PC-3 (cell line): ENCODE measurements at regions not wholly inside any gene's neighbourhood (a gene's known extent, or its start where the extent isn't known, plus 50 kb on each side); places are given as distances from the start of the nearest gene placed in this dataset.

ENCODE experiments used
- ATAC-seq: fragments of 200-7000 bp; cut with Tn5 transposase; 2 replicates; pipeline ENCODE4 v1.9.1; 2020; ENCODE audit warnings: mild to moderate bottlenecking, moderate library complexity
- BruUV-seq: library from RNA; stranded (reverse); fragments of 400-500 nt; replicated peaks from 2 replicates; lab custom pipeline; 2021; lab: Mats Ljungman, UMichigan
- CTCF ChIA-PET: fragments of 300-600 bp; sonication (Branson Sonifier 250); formaldehyde crosslinking; loops from one replicate; lab custom pipeline; 2022; ENCODE audit warnings: antibody characterized with exemption; lab: Charles Lee
- POLR2A ChIA-PET: fragments of 300-600 bp; sonication (Branson Sonifier 250); formaldehyde crosslinking; loops from one replicate; lab custom pipeline; 2022; ENCODE audit warnings: antibody characterized with exemption; ENCODE audit not compliant: unreplicated experiment; lab: Charles Lee
- DNase-seq: peaks from one replicate; pipeline ENCODE4 v3.0.0-alpha.2; 2015
- H2AFZ ChIP-seq: fragments of 300-600 bp; sonication (generic); 2 replicates; pipeline ENCODE4 v1.6.0; 2016; ENCODE audit warnings: antibody characterized with exemption, low read length
- H3F3A ChIP-seq: fragments of 300-600 bp; sonication (generic); one replicate; pipeline ENCODE4 v1.6.0; 2017; ENCODE audit warnings: antibody characterized with exemption, low read length, control low read depth, mild to moderate bottlenecking; ENCODE audit not compliant: unreplicated experiment
- H3K27ac ChIP-seq: fragments of 300-600 bp; sonication (generic); 2 replicates; pipeline ENCODE4 v1.5.1; 2016; ENCODE audit warnings: mild to moderate bottlenecking, low read length
- H3K27me3 ChIP-seq: fragments of 300-600 bp; sonication (generic); 2 replicates; pipeline ENCODE4 v1.6.1; 2016; ENCODE audit warnings: low read length, mixed read lengths
- H3K36me3 ChIP-seq: fragments of 300-600 bp; sonication (generic); 2 replicates; pipeline ENCODE4 v1.6.1; 2016; ENCODE audit warnings: low read depth, mixed run types, low read length, mixed read lengths
- H3K4me1 ChIP-seq: fragments of 300-600 bp; sonication (generic); 2 replicates; pipeline ENCODE4 v1.5.1; 2016; ENCODE audit warnings: low read length; ENCODE audit not compliant: insufficient read depth
- H3K4me2 ChIP-seq: fragments of 300-600 bp; sonication (generic); 2 replicates; pipeline ENCODE4 v1.6.0; 2016; ENCODE audit warnings: low read length
- H3K4me3 ChIP-seq: fragments of 300-600 bp; sonication (generic); 2 replicates; pipeline ENCODE4 v1.5.1; 2016; ENCODE audit warnings: mild to moderate bottlenecking, low read length, mixed read lengths
- H3K79me2 ChIP-seq: fragments of 300-600 bp; sonication (generic); 2 replicates; pipeline ENCODE4 v1.6.1; 2017; ENCODE audit warnings: low read length, mixed read lengths
- H3K9ac ChIP-seq: fragments of 300-600 bp; sonication (generic); 2 replicates; pipeline ENCODE4 v1.6.0; 2016; ENCODE audit warnings: mild to moderate bottlenecking, low read length
- H3K9me2 ChIP-seq: fragments of 300-600 bp; sonication (generic); replicated peaks from 2 replicates; pipeline ENCODE4 v1.6.1; 2016; ENCODE audit warnings: mixed run types, low read length, mixed read lengths
- H3K9me3 ChIP-seq: fragments of 300-600 bp; sonication (generic); 2 replicates; pipeline ENCODE4 v1.6.1; 2016; ENCODE audit warnings: low read length, mixed read lengths
- H4K20me1 ChIP-seq: fragments of 300-600 bp; sonication (generic); 2 replicates; pipeline ENCODE4 v1.6.1; 2016; ENCODE audit warnings: low read length, mixed read lengths
- CTCF ChIP-seq: fragments of 300-600 bp; sonication (generic); conservative IDR thresholded peaks from 2 replicates; pipeline ENCODE4 v1.5.1; 2017; ENCODE audit warnings: antibody characterized with exemption, low read depth, mild to moderate bottlenecking, low read length
- EZH2 ChIP-seq: fragments of 300-600 bp; sonication (generic); IDR thresholded peaks from one replicate; pipeline ENCODE4 v1.6.1; 2017; ENCODE audit warnings: antibody characterized with exemption, mild to moderate bottlenecking, low read length; ENCODE audit not compliant: unreplicated experiment
- EZH2phosphoT487 ChIP-seq: fragments of 300-600 bp; sonication (generic); IDR thresholded peaks from 2 replicates; pipeline ENCODE4 v1.6.1; 2018; ENCODE audit warnings: mild to moderate bottlenecking, antibody characterized with exemption, low read length, borderline replicate concordance
- intact Hi-C: fragments of 100-400 bp; cut with micrococcal nuclease; formaldehyde crosslinking; loops from 2 replicates; pipeline ENCODE4 v1.9.0; 2023

GRCh38 chr2:78749638-78750037 lies 275.9 kb upstream of the REG3G start:
- no peak for TF ChIP-seq EZH2
- TF ChIP-seq EZH2phosphoT487: no peak
- TF ChIP-seq CTCF: no peak
- H2AFZ ChIP-seq: no peak overlapping the region
- no peaks in the 10 kb centered on the region for H3K4me1 ChIP-seq
- ATAC-seq: no peak
- no TSS peak for BruUV-seq
- no peaks in the 10 kb centered on the region for H3F3A ChIP-seq
- no peak for DNase-seq
- 0 out of 2 replicates have a peak, but pooled peaks cover 10% of the 10 kb centered on the region for H3K9me3 ChIP-seq
- H4K20me1 ChIP-seq: no peaks in the 10 kb centered on the region
- no peaks in the 10 kb centered on the region for H3K27me3 ChIP-seq
- no peaks in the 10 kb centered on the region for H3K36me3 ChIP-seq
- no peak overlapping the region for H3K9ac ChIP-seq
- H3K4me3 ChIP-seq: no peak overlapping the region
- CTCF ChIA-PET: no interaction called here
- H3K9me2 ChIP-seq: no peaks in the 10 kb centered on the region
- H3K4me2 ChIP-seq: no peak overlapping the region
- H3K27ac ChIP-seq: no peak overlapping the region
- intact Hi-C loops: no loop called here
- H3K79me2 ChIP-seq: no peaks in the 10 kb centered on the region
- POLR2A ChIA-PET: no interaction called here

- POLR2A ChIA-PET: no interaction called here
- no peaks in the 10 kb centered on the region for H4K20me1 ChIP-seq
- no peaks in the 10 kb centered on the region for H3K36me3 ChIP-seq
- TF ChIP-seq CTCF (no peak), EZH2phosphoT487 (no peak), EZH2 (no peak)
- H3K9me2 ChIP-seq: no peaks in the 10 kb centered on the region
- ATAC-seq (no peak), DNase-seq (no peak)
- CTCF ChIA-PET: no interaction called here
- H3K27me3 ChIP-seq: no peaks in the 10 kb centered on the region
- H3F3A ChIP-seq: no peaks in the 10 kb centered on the region
- H3K9me3 ChIP-seq: 0 out of 2 replicates have a peak, but pooled peaks cover 10% of the 10 kb centered on the region
- H3K27ac ChIP-seq: no peak overlapping the region
- no peak overlapping the region for H3K4me3 ChIP-seq
- no peak overlapping the region for H3K9ac ChIP-seq
- BruUV-seq: no TSS peak
- no peaks in the 10 kb centered on the region for H3K79me2 ChIP-seq
- no peaks in the 10 kb centered on the region for H3K4me1 ChIP-seq
- intact Hi-C loops: no loop called here
- H3K4me2 ChIP-seq: no peak overlapping the region
- no peak overlapping the region for H2AFZ ChIP-seq
Measured at GRCh38 chr2:78750219-78750618, 275.3 kb upstream of the REG3G start.

GRCh38 chr2:78754930-78755329 lies 270.6 kb upstream of the REG3G start:
- ChIA-PET CTCF (no interaction called here), POLR2A (no interaction called here)
- Histone ChIP-seq H3K9ac (no peak overlapping the region), H3K4me2 (no peak overlapping the region), H3K36me3 (no peaks in the 10 kb centered on the region), H2AFZ (no peak overlapping the region), H3K4me3 (no peak overlapping the region), H3K79me2 (no peaks in the 10 kb centered on the region), H3K9me2 (no peaks in the 10 kb centered on the region), H3K9me3 (0 out of 2 replicates have a peak, but pooled peaks cover 9% of the 10 kb centered on the region), H3K27me3 (no peaks in the 10 kb centered on the region), H3K4me1 (no peaks in the 10 kb centered on the region), H3F3A (no peaks in the 10 kb centered on the region), H3K27ac (no peak overlapping the region), H4K20me1 (no peaks in the 10 kb centered on the region)
- intact Hi-C loops: no loop called here
- ATAC-seq: no peak
- DNase-seq: no peak
- no peak for TF ChIP-seq CTCF
- no peak for TF ChIP-seq EZH2phosphoT487
- no peak for TF ChIP-seq EZH2
- no TSS peak for BruUV-seq
